Panc1 (cell line): ENCODE measurements at regions not wholly inside any gene's neighbourhood (a gene's known extent, or its start where the extent isn't known, plus 50 kb on each side); places are given as distances from the start of the nearest gene placed in this dataset.

Experiments
- ATAC-seq: fragments of 200-7000 bp; cut with Tn5 transposase; 2 replicates; pipeline ENCODE4 v1.9.1; 2020; ENCODE audit warnings: mild to moderate bottlenecking, moderate library complexity
- BruUV-seq: library from RNA; stranded (reverse); fragments of 400-500 nt; replicated peaks from 2 replicates; lab custom pipeline; 2021; lab: Mats Ljungman, UMichigan
- CTCF ChIA-PET: fragments of 300-600 bp; sonication (Branson Sonifier 250); formaldehyde crosslinking; loops from one replicate; lab custom pipeline; 2022; ENCODE audit warnings: antibody characterized with exemption; lab: Charles Lee
- POLR2A ChIA-PET: fragments of 300-600 bp; sonication (Branson Sonifier 250); formaldehyde crosslinking; loops from one replicate; lab custom pipeline; 2022; ENCODE audit warnings: antibody characterized with exemption; lab: Charles Lee
- DNase-seq: peaks from one replicate; pipeline ENCODE4 v3.0.0-alpha.2; 2010; ENCODE audit warnings: low read depth, low spot score
- H3K27ac ChIP-seq: 2 replicates; pipeline ENCODE4 v1.5.1; 2011; ENCODE audit warnings: mild to moderate bottlenecking, low read length, inconsistent platforms
- H3K27me3 ChIP-seq: fragments of 200-500 bp; sonication (Bioruptor generic); 2 replicates; pipeline ENCODE4 v1.6.0; 2014; ENCODE audit warnings: low read length, inconsistent platforms; ENCODE audit not compliant: control insufficient read depth, insufficient read depth
- H3K36me3 ChIP-seq: fragments of 200-500 bp; sonication (Bioruptor generic); 2 replicates; pipeline ENCODE4 v1.5.1; 2014; ENCODE audit warnings: inconsistent platforms, mild to moderate bottlenecking, low read length, moderate library complexity; ENCODE audit not compliant: control insufficient read depth, insufficient read depth
- H3K4me1 ChIP-seq: 2 replicates; pipeline ENCODE4 v1.5.1; 2011; ENCODE audit warnings: inconsistent platforms, mild to moderate bottlenecking, low read length, moderate library complexity; ENCODE audit not compliant: control insufficient read depth, insufficient read depth
- H3K4me3 ChIP-seq, 2 experiments: 2 replicates each; pipeline ENCODE4 v1.5.1; 2011 to 2012; ENCODE audit warnings: low read depth in 2 of 2, low read length in 2 of 2, mild to moderate bottlenecking in 2 of 2, inconsistent platforms in 1 of 2, moderate library complexity in 1 of 2
- H3K9me3 ChIP-seq: fragments of 200-500 bp; sonication (Bioruptor generic); 2 replicates; pipeline ENCODE4 v1.5.1; 2014; ENCODE audit warnings: low read depth, mild to moderate bottlenecking, inconsistent platforms, low read length, moderate library complexity; ENCODE audit not compliant: control insufficient read depth, insufficient read depth
- POLR2AphosphoS5 ChIP-seq: IDR thresholded peaks from 2 replicates; pipeline ENCODE4 v1.6.1; 2012; ENCODE audit warnings: mild to moderate bottlenecking, low read depth, low read length, moderate library complexity
- SIN3A ChIP-seq: IDR thresholded peaks from 2 replicates; pipeline ENCODE4 v1.6.1; 2012; ENCODE audit warnings: low read depth, mild to moderate bottlenecking, low read length, moderate library complexity, borderline replicate concordance; ENCODE audit not compliant: insufficient read depth
- TCF7L2 ChIP-seq: IDR thresholded peaks from 2 replicates; pipeline ENCODE4 v1.6.1; 2011; ENCODE audit warnings: mild to moderate bottlenecking, low read depth, low read length, inconsistent platforms
- in situ Hi-C: cut with HindIII; loops from 2 replicates; pipeline ENCODE4 v1.10.0; 2016; ENCODE audit warnings: low sequenced_read_pairs, low pct_unique_long_range_greater_than_20kb
- intact Hi-C: fragments of 100-400 bp; cut with micrococcal nuclease; formaldehyde crosslinking; loops from one replicate; pipeline ENCODE4 v1.10.0; 2022; ENCODE audit not compliant: unreplicated experiment
- TF ChIP-seq, protein P1 (sequence below), 2 experiments: IDR thresholded peaks; 2 replicates each; pipeline ENCODE4 v1.6.1; 2011 to 2012; ENCODE audit warnings: low read depth in 2 of 2, control low read depth in 1 of 2, low read length in 1 of 2, mild to moderate bottlenecking in 1 of 2, moderate library complexity in 1 of 2; ENCODE audit not compliant: insufficient read depth in 1 of 2
- TF ChIP-seq, protein P2 (sequence below): fragments of 450-650 bp; IDR thresholded peaks from 2 replicates; pipeline ENCODE4 v1.5.1; 2017; ENCODE audit warnings: mild to moderate bottlenecking

DNA sequence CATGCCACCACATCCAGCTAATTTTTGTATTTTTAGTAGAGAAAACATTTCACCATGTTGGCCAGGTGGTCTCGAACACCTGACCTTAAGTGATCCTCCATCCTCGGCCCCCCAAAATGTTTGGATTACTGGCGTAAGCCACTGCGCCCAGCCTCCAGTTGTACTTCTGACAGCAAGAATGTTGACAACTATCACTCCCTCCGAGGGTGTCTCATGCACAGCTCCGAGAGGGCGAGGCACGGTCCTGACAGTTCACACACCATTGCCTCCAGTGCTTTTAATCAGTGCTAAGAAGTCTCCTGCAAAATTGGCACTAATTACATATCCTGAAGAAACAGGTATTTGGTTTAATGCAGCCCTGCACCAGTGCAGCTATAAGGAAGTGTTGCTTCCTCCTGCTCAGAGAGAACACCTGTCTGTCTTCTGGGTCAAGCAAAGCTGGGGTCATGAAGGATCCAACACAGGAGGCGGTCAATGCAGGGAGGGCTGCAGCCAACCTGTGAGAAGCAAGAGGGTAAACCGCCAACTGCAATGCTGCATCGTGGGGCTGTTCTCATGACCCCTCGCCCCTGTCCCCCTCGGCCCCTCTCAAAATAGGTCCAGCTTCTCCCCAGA, 184.0 kb downstream of the MED10 start:
- intact Hi-C loops (no loop called here), in situ Hi-C loops (no loop called here)
- H3K4me1 ChIP-seq = no peaks in the 10 kb centered on the region
- TF ChIP-seq TCF7L2 (no peak), SIN3A (no peak), POLR2AphosphoS5 (no peak)
- TF ChIP-seq, protein P1, sequence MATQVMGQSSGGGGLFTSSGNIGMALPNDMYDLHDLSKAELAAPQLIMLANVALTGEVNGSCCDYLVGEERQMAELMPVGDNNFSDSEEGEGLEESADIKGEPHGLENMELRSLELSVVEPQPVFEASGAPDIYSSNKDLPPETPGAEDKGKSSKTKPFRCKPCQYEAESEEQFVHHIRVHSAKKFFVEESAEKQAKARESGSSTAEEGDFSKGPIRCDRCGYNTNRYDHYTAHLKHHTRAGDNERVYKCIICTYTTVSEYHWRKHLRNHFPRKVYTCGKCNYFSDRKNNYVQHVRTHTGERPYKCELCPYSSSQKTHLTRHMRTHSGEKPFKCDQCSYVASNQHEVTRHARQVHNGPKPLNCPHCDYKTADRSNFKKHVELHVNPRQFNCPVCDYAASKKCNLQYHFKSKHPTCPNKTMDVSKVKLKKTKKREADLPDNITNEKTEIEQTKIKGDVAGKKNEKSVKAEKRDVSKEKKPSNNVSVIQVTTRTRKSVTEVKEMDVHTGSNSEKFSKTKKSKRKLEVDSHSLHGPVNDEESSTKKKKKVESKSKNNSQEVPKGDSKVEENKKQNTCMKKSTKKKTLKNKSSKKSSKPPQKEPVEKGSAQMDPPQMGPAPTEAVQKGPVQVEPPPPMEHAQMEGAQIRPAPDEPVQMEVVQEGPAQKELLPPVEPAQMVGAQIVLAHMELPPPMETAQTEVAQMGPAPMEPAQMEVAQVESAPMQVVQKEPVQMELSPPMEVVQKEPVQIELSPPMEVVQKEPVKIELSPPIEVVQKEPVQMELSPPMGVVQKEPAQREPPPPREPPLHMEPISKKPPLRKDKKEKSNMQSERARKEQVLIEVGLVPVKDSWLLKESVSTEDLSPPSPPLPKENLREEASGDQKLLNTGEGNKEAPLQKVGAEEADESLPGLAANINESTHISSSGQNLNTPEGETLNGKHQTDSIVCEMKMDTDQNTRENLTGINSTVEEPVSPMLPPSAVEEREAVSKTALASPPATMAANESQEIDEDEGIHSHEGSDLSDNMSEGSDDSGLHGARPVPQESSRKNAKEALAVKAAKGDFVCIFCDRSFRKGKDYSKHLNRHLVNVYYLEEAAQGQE (IDR thresholded peaks at IDR 0.05; ENCODE audit: insufficient read depth in 1 of 2, low read depth in 2 of 2, low read length in 1 of 2) = no peak
- TF ChIP-seq, protein P2, sequence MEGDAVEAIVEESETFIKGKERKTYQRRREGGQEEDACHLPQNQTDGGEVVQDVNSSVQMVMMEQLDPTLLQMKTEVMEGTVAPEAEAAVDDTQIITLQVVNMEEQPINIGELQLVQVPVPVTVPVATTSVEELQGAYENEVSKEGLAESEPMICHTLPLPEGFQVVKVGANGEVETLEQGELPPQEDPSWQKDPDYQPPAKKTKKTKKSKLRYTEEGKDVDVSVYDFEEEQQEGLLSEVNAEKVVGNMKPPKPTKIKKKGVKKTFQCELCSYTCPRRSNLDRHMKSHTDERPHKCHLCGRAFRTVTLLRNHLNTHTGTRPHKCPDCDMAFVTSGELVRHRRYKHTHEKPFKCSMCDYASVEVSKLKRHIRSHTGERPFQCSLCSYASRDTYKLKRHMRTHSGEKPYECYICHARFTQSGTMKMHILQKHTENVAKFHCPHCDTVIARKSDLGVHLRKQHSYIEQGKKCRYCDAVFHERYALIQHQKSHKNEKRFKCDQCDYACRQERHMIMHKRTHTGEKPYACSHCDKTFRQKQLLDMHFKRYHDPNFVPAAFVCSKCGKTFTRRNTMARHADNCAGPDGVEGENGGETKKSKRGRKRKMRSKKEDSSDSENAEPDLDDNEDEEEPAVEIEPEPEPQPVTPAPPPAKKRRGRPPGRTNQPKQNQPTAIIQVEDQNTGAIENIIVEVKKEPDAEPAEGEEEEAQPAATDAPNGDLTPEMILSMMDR = no peak
- no peaks in the 10 kb centered on the region for H3K9me3 ChIP-seq
- no peak for DNase-seq
- BruUV-seq = no TSS peak
- POLR2A ChIA-PET = no interaction called here
- H3K27ac ChIP-seq = no peak overlapping the region
- CTCF ChIA-PET = no interaction called here
- H3K4me3 ChIP-seq = no peak overlapping the region
- H3K27me3 ChIP-seq = peaks cover 6% of the 10 kb centered on the region; the same call in 1 of the 2 replicates
- no peaks in the 10 kb centered on the region for H3K36me3 ChIP-seq
- no peak for ATAC-seq

DNA sequence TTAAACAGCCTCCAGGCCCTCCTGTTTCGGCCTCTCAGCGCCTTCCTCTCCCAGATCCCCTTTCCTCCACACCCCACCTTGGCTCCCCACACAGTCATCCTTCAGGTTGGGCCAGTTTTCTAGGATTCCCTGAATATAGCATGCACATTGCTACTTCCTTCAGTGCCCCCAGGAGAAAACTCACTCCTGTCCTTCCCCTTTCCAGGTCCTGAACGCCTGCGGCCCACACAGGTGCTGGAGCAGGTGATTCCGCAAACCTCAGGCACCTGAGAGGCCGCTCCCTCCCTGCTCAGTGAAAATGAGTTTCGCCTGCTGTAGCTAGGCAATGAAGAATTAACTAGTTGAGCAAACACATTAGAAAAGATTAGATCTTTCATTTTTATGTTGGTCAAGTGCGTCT, 185.0 kb downstream of the MED10 start:
- Histone ChIP-seq H3K27ac (no peak overlapping the region), H3K36me3 (no peaks in the 10 kb centered on the region), H3K9me3 (no peaks in the 10 kb centered on the region), H3K4me3 (no peak overlapping the region), H3K4me1 (no peaks in the 10 kb centered on the region), H3K27me3 (no peaks in the 10 kb centered on the region; the same call in 1 of the 2 replicates)
- no TSS peak for BruUV-seq
- in situ Hi-C loops = no loop called here
- no peak for TF ChIP-seq SIN3A
- TF ChIP-seq POLR2AphosphoS5 = no peak
- DNase-seq (no peak), ATAC-seq (no peak)
- ChIA-PET POLR2A (no interaction called here), CTCF (no interaction called here)
- intact Hi-C loops = no loop called here

DNA sequence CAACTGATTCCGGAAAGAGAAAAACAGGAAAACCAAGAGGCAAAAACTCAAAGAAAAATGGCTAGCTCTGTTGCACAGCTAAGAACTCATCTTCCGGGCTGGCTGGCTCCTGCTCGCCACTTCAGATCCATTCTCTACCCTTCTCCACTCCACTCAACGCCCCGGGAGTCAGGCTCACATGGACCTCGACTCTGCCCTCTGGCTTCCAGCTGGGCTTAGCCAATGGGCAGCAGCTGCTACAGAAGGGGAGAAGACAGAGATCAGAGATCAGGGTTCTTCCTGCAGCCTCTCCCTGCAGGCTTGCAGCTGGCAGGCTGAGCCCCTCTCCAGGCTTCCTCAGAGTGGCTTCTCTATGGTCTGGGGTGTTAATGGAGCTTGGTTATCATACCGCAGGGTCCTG, 187.5 kb downstream of the MED10 start:
- POLR2A ChIA-PET = interaction anchor here (0.9 kb wide), 1 partner anchor 306 kb away, joined by 3 read pairs; no protein-coding TSS in a partner anchor
- no TSS peak for BruUV-seq
- Histone ChIP-seq H3K4me3 (no peak overlapping the region), H3K27ac (no peak overlapping the region), H3K27me3 (no peaks in the 10 kb centered on the region; the same call in 1 of the 2 replicates), H3K9me3 (no peaks in the 10 kb centered on the region), H3K4me1 (no peaks in the 10 kb centered on the region), H3K36me3 (no peaks in the 10 kb centered on the region)
- in situ Hi-C loops = no loop called here
- TF ChIP-seq POLR2AphosphoS5 (no peak), SIN3A (no peak)
- TF ChIP-seq, protein P2 = no peak
- CTCF ChIA-PET = interaction anchor here (0.6 kb wide), 1 partner anchor 304 kb away, joined by 3 read pairs; no protein-coding TSS in a partner anchor
- ATAC-seq (no peak), DNase-seq (no peak)
- intact Hi-C loops = no loop called here
